ENCODE measurements at regions not wholly inside any gene's neighbourhood (a gene's known extent, or its start where the extent isn't known, plus 50 kb on each side); places are given as distances from the start of the nearest gene placed in this dataset.

DNA sequence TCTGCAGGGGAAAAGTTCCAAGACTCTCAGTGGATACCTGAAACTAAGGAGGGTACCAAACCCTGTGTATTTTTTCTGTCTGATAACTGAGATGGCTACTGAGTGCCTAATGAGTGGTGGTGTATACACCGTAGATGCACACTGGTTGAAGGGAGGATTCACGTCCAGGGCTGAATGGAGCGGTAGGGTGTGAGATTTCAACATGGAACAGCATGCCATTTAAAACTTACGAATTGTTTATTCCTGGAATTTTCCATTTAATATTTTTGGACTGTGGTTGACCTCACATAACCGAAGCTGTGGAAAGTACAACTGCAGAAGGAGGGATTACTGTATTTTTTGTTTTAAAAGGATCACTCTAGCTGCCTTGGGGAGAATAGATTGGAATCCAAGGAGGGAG lies 322.5 kb upstream of the SORL1-AS1 start:
- TF ChIP-seq POLR2AphosphoS5 (IDR thresholded peaks at IDR 0.05; ENCODE audit: borderline replicate concordance, low read depth, low read length) (no peak), EZH2 (IDR thresholded peaks at IDR 0.05) (no peak), FOXP2 (optimal IDR thresholded peaks at IDR 0.05; ENCODE audit: control extremely low read depth, extremely low read length, insufficient read depth) (no peak)

Data from SK-N-MC (cell line).